ENCODE measurements at regions not wholly inside any gene's neighbourhood (a gene's known extent, or its start where the extent isn't known, plus 50 kb on each side); places are given as distances from the start of the nearest gene placed in this dataset.

GRCh38 chr1:194535369-194535768, 1349.0 kb upstream of the B3GALT2 start:
- TF ChIP-seq POLR2A (IDR thresholded peaks at IDR 0.05; ENCODE audit: low read depth, low read length), result no peak
- no peak for TF ChIP-seq EZH2 (IDR thresholded peaks at IDR 0.05; ENCODE audit: borderline replicate concordance, low read depth, low read length, severe bottlenecking)
- TF ChIP-seq JUN (IDR thresholded peaks at IDR 0.05; ENCODE audit: borderline replicate concordance, insufficient read depth, insufficient read length, low read depth), result no peak
- TF ChIP-seq CTCF (IDR thresholded peaks at IDR 0.05; ENCODE audit: extremely low read depth in 1 of 2, insufficient read depth in 1 of 2, low read depth in 1 of 2, low read length in 2 of 2), result no peak
- no peak for TF ChIP-seq MAX (IDR thresholded peaks at IDR 0.05; ENCODE audit: insufficient read depth, insufficient read length)
- TF ChIP-seq MYC (IDR thresholded peaks at IDR 0.05; ENCODE audit: low read depth, low read length), result no peak
- no peak for TF ChIP-seq FOS (IDR thresholded peaks at IDR 0.05; ENCODE audit: borderline replicate concordance, insufficient read depth, low read length)
- TF ChIP-seq POLR2AphosphoS5 (IDR thresholded peaks at IDR 0.05; ENCODE audit: insufficient read depth, low read depth, low read length), result no peak
- Histone ChIP-seq H3K27me3 (ENCODE audit: control insufficient read depth in 2 of 2, insufficient read depth in 2 of 2, low read length in 2 of 2) (no peaks in the 10 kb centered on the region), H3K36me3 (ENCODE audit: control insufficient read depth in 2 of 2, extremely low read depth in 1 of 2, insufficient read depth in 2 of 2, low read length in 2 of 2) (no peaks in the 10 kb centered on the region), H3K27ac (ENCODE audit: insufficient read depth, low read depth, low read length) (no peak overlapping the region), H3K4me3 (replicated peaks in 1 of 3; ENCODE audit: insufficient read depth in 1 of 3, low read depth in 1 of 3, low read length in 3 of 3) (no peak overlapping the region), H4K20me1 (replicated peaks; ENCODE audit: control insufficient read depth, extremely low read depth, insufficient read depth, low read length) (no peaks in the 10 kb centered on the region), H3K79me2 (ENCODE audit: control insufficient read depth, insufficient read depth, low read length) (no peaks in the 10 kb centered on the region), H3K4me2 (ENCODE audit: insufficient read depth, low read length) (no peak overlapping the region), H3K9ac (replicated peaks; ENCODE audit: extremely low read depth, insufficient read depth, low read length) (no peak overlapping the region), H2AFZ (ENCODE audit: low read depth, low read length) (no peak overlapping the region), H3K9me3 (replicated peaks; ENCODE audit: control insufficient read depth, insufficient read depth, low read length) (peaks cover 2% of the 10 kb centered on the region), H3K4me1 (ENCODE audit: control insufficient read depth, extremely low read depth, insufficient read depth, low read length) (no peaks in the 10 kb centered on the region), H3K9me1 (replicated peaks; ENCODE audit: control insufficient read depth, extremely low read depth, insufficient read depth, low read length) (no peaks in the 10 kb centered on the region)
- dilution Hi-C loops (cut with MboI; ENCODE audit: extremely low pct_ligation_motif_present, low sequenced_read_pairs) (no loop called here), intact Hi-C loops (cut with micrococcal nuclease) (no loop called here)
- BruUV-seq (replicated peaks), result no TSS peak
- DNase-seq (ENCODE audit: low read depth, low spot score), result no peak
- ChIA-PET POLR2A (no interaction called here), CTCF (no interaction called here)
- FAIRE-seq, result no peak
